ENCODE measurements at regions not wholly inside any gene's neighbourhood (a gene's known extent, or its start where the extent isn't known, plus 50 kb on each side); places are given as distances from the start of the nearest gene placed in this dataset.

DNA sequence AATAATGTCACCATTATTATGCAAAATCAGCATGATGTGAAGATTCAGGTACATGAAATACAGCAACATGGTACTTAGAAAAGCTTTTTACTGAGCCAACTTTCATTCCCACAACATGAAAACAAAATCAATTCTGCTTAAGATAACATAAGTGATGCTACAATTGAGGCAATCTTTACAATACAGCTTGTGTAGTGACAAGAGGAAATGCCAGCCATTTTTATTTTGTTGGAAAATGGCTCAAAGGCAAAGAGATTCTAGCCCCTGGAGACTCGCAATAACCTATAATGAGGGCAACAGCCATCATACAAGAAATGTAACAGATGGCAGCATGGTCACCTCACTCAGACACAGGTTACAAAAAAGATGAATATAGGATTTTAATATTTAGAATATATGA, 560.4 kb downstream of the SPOCK3 start:
- Histone ChIP-seq H3K9me3 (ENCODE audit: insufficient read depth, low read depth, low read length) (no peaks in the 10 kb centered on the region), H4K20me1 (ENCODE audit: insufficient read depth, low read length) (no peaks in the 10 kb centered on the region), H3K4me3 (ENCODE audit: insufficient read depth, low read depth, low read length) (no peak overlapping the region), H3K36me3 (ENCODE audit: insufficient read depth, low read length) (no peaks in the 10 kb centered on the region), H3K4me1 (ENCODE audit: insufficient read depth, low read length) (no peaks in the 10 kb centered on the region), H3K4me2 (ENCODE audit: low read length) (no peak overlapping the region), H3K27ac (ENCODE audit: low read depth, low read length) (no peak overlapping the region), H3K27me3 (ENCODE audit: insufficient read depth, low read length) (no peaks in the 10 kb centered on the region), H2AFZ (ENCODE audit: low read depth, low read length) (no peak overlapping the region), H3K79me2 (ENCODE audit: insufficient read depth, low read length) (no peaks in the 10 kb centered on the region), H3K9ac (ENCODE audit: low read length) (no peak overlapping the region)
- FAIRE-seq (no peak), DNase-seq (ENCODE audit: low read depth) (no peak)
- H3K36me3 Mint-ChIP-seq (ENCODE audit: low read depth, unreplicated experiment): no peaks in the 10 kb centered on the region
- no peak overlapping the region for H3K27ac Mint-ChIP-seq (ENCODE audit: unreplicated experiment)
- peaks cover 16% of the 10 kb centered on the region for H3K4me1 Mint-ChIP-seq (ENCODE audit: low read depth, unreplicated experiment)
- no peak overlapping the region for H3K4me3 Mint-ChIP-seq (ENCODE audit: unreplicated experiment)
- H3K9me3 Mint-ChIP-seq (ENCODE audit: unreplicated experiment): no peaks in the 10 kb centered on the region
- TF ChIP-seq EZH2 (IDR thresholded peaks at IDR 0.05; ENCODE audit: insufficient read depth, low read length) (no peak), CTCF (IDR thresholded peaks at IDR 0.05; ENCODE audit: insufficient read depth, low read depth, low read length) (no peak)
- H3K27me3 Mint-ChIP-seq (ENCODE audit: low read depth, unreplicated experiment): no peaks in the 10 kb centered on the region

- H3K27ac Mint-ChIP-seq (ENCODE audit: unreplicated experiment): peak overlapping the region; percentile 87
- H3K27ac ChIP-seq (ENCODE audit: low read depth, low read length): no peak overlapping the region
- no peaks in the 10 kb centered on the region for H3K36me3 Mint-ChIP-seq (ENCODE audit: low read depth, unreplicated experiment)
- no peak overlapping the region for H3K4me2 ChIP-seq (ENCODE audit: low read length)
- H3K9me3 Mint-ChIP-seq (ENCODE audit: unreplicated experiment): no peaks in the 10 kb centered on the region
- no peak overlapping the region for H3K4me3 ChIP-seq (ENCODE audit: insufficient read depth, low read depth, low read length)
- TF ChIP-seq EZH2 (IDR thresholded peaks at IDR 0.05; ENCODE audit: insufficient read depth, low read length) (no peak), CTCF (IDR thresholded peaks at IDR 0.05; ENCODE audit: insufficient read depth, low read depth, low read length) (no peak)
- no peak overlapping the region for H2AFZ ChIP-seq (ENCODE audit: low read depth, low read length)
- no peaks in the 10 kb centered on the region for H3K27me3 ChIP-seq (ENCODE audit: insufficient read depth, low read length)
- H3K4me1 Mint-ChIP-seq (ENCODE audit: low read depth, unreplicated experiment): peaks cover 17% of the 10 kb centered on the region
- no peaks in the 10 kb centered on the region for H3K36me3 ChIP-seq (ENCODE audit: insufficient read depth, low read length)
- peak; percentile 81 for DNase-seq (ENCODE audit: low read depth)
- H3K4me3 Mint-ChIP-seq (ENCODE audit: unreplicated experiment): no peak overlapping the region
- no peak overlapping the region for H3K9ac ChIP-seq (ENCODE audit: low read length)
- no peaks in the 10 kb centered on the region for H4K20me1 ChIP-seq (ENCODE audit: insufficient read depth, low read length)
- H3K27me3 Mint-ChIP-seq (ENCODE audit: low read depth, unreplicated experiment): no peaks in the 10 kb centered on the region
- no peak for FAIRE-seq
- no peaks in the 10 kb centered on the region for H3K79me2 ChIP-seq (ENCODE audit: insufficient read depth, low read length)
- H3K4me1 ChIP-seq (ENCODE audit: insufficient read depth, low read length): no peaks in the 10 kb centered on the region
- H3K9me3 ChIP-seq (ENCODE audit: insufficient read depth, low read depth, low read length): no peaks in the 10 kb centered on the region
Observed at GRCh38 chr4:166675411-166675810, 558.9 kb downstream of the SPOCK3 start.

GRCh38 chr4:166680796-166681195, 553.5 kb downstream of the SPOCK3 start:
- Histone ChIP-seq H3K27ac (ENCODE audit: low read depth, low read length) (no peak overlapping the region), H3K9ac (ENCODE audit: low read length) (no peak overlapping the region), H2AFZ (ENCODE audit: low read depth, low read length) (no peak overlapping the region), H3K4me2 (ENCODE audit: low read length) (no peak overlapping the region), H4K20me1 (ENCODE audit: insufficient read depth, low read length) (no peaks in the 10 kb centered on the region), H3K9me3 (ENCODE audit: insufficient read depth, low read depth, low read length) (no peaks in the 10 kb centered on the region), H3K4me1 (ENCODE audit: insufficient read depth, low read length) (no peaks in the 10 kb centered on the region), H3K27me3 (ENCODE audit: insufficient read depth, low read length) (no peaks in the 10 kb centered on the region), H3K36me3 (ENCODE audit: insufficient read depth, low read length) (no peaks in the 10 kb centered on the region), H3K79me2 (ENCODE audit: insufficient read depth, low read length) (no peaks in the 10 kb centered on the region), H3K4me3 (ENCODE audit: insufficient read depth, low read depth, low read length) (no peak overlapping the region)
- no peak overlapping the region for H3K4me3 Mint-ChIP-seq (ENCODE audit: unreplicated experiment)
- no peaks in the 10 kb centered on the region for H3K36me3 Mint-ChIP-seq (ENCODE audit: low read depth, unreplicated experiment)
- TF ChIP-seq EZH2 (IDR thresholded peaks at IDR 0.05; ENCODE audit: insufficient read depth, low read length) (no peak), CTCF (IDR thresholded peaks at IDR 0.05; ENCODE audit: insufficient read depth, low read depth, low read length) (no peak)
- H3K4me1 Mint-ChIP-seq (ENCODE audit: low read depth, unreplicated experiment): peaks cover 11% of the 10 kb centered on the region
- no peak for DNase-seq (ENCODE audit: low read depth)
- no peaks in the 10 kb centered on the region for H3K27me3 Mint-ChIP-seq (ENCODE audit: low read depth, unreplicated experiment)
- no peak for FAIRE-seq
- H3K27ac Mint-ChIP-seq (ENCODE audit: unreplicated experiment): no peak overlapping the region
- no peaks in the 10 kb centered on the region for H3K9me3 Mint-ChIP-seq (ENCODE audit: unreplicated experiment)

All from astrocyte (in vitro differentiated cells and primary cell).